Hepatocyte (in vitro differentiated cells): ENCODE measurements at regions not wholly inside any gene's neighbourhood (a gene's known extent, or its start where the extent isn't known, plus 50 kb on each side); places are given as distances from the start of the nearest gene placed in this dataset.

ENCODE experiments used
- DNase-seq: peaks from one replicate; pipeline ENCODE4 v3.0.0-alpha.2; 2016; ENCODE audit warnings: low spot score
- H2AFZ ChIP-seq: fragments of 200-600 bp; sonication (generic); 2 replicates; pipeline ENCODE4 v1.6.0; 2016; ENCODE audit warnings: antibody characterized with exemption, mild to moderate bottlenecking
- H3K27ac ChIP-seq: fragments of 200-600 bp; sonication (generic); 2 replicates; pipeline ENCODE4 v1.5.1; 2016; ENCODE audit warnings: mild to moderate bottlenecking
- H3K27me3 ChIP-seq: fragments of 200-600 bp; sonication (generic); 2 replicates; pipeline ENCODE4 v1.6.1; 2016
- H3K36me3 ChIP-seq: fragments of 200-600 bp; sonication (generic); replicated peaks from 2 replicates; pipeline ENCODE4 v1.5.1; 2016; ENCODE audit warnings: low read depth; ENCODE audit not compliant: insufficient read depth
- H3K4me1 ChIP-seq: fragments of 200-600 bp; sonication (generic); 2 replicates; pipeline ENCODE4 v1.5.1; 2016; ENCODE audit warnings: mild to moderate bottlenecking, moderate library complexity; ENCODE audit not compliant: insufficient read depth
- H3K4me2 ChIP-seq: fragments of 200-600 bp; sonication (generic); 2 replicates; pipeline ENCODE4 v1.6.0; 2016
- H3K4me3 ChIP-seq: fragments of 200-600 bp; sonication (generic); 2 replicates; pipeline ENCODE4 v1.5.1; 2016; ENCODE audit warnings: mild to moderate bottlenecking
- H3K79me2 ChIP-seq: fragments of 200-600 bp; sonication (generic); 2 replicates; pipeline ENCODE4 v1.6.0; 2017; ENCODE audit warnings: mild to moderate bottlenecking
- H3K9me2 ChIP-seq: fragments of 200-600 bp; sonication (generic); replicated peaks from 2 replicates; pipeline ENCODE4 v1.6.0; 2017; ENCODE audit warnings: mild to moderate bottlenecking; ENCODE audit not compliant: insufficient read depth
- H3K9me3 ChIP-seq: fragments of 200-600 bp; sonication (generic); 2 replicates; pipeline ENCODE4 v1.5.1; 2016; ENCODE audit warnings: low read depth, mild to moderate bottlenecking
- H4K20me1 ChIP-seq: fragments of 200-600 bp; sonication (generic); 2 replicates; pipeline ENCODE4 v1.6.0; 2016; ENCODE audit warnings: mild to moderate bottlenecking; ENCODE audit not compliant: insufficient read depth, poor library complexity, severe bottlenecking
- CTCF ChIP-seq: fragments of 200-600 bp; sonication (generic); IDR thresholded peaks from 2 replicates; pipeline ENCODE4 v1.5.1; 2016; ENCODE audit warnings: antibody characterized with exemption, mild to moderate bottlenecking; ENCODE audit not compliant: poor library complexity
- EZH2 ChIP-seq: fragments of 200-600 bp; sonication (generic); IDR thresholded peaks from 2 replicates; pipeline ENCODE4 v1.6.1; 2016; ENCODE audit warnings: antibody characterized with exemption, mild to moderate bottlenecking, borderline replicate concordance
- EZH2phosphoT487 ChIP-seq: fragments of 200-600 bp; sonication (generic); IDR thresholded peaks from one replicate; pipeline ENCODE4 v1.6.1; 2018; ENCODE audit warnings: antibody characterized with exemption, mild to moderate bottlenecking, low read depth, moderate library complexity; ENCODE audit not compliant: unreplicated experiment, severe bottlenecking
- WGBS: methylation state at CpG from one replicate; pipeline ENCODE4 v1.1.6; 2016; ENCODE audit warnings: low lambda C conversion rate; ENCODE audit errors: missing lambda C conversion rate; 5-methylcytosine and 5-hydroxymethylcytosine counted together

- Histone ChIP-seq H3K4me1 (no peaks in the 10 kb centered on the region), H3K9me3 (no peaks in the 10 kb centered on the region), H3K27me3 (no peaks in the 10 kb centered on the region), H2AFZ (no peak overlapping the region), H3K4me3 (no peak overlapping the region), H3K9me2 (no peaks in the 10 kb centered on the region), H3K4me2 (no peak overlapping the region), H3K27ac (no peak overlapping the region), H4K20me1 (no peaks in the 10 kb centered on the region), H3K36me3 (no peaks in the 10 kb centered on the region), H3K79me2 (no peaks in the 10 kb centered on the region)
- TF ChIP-seq EZH2phosphoT487, result no peak
- no peak for TF ChIP-seq EZH2
- TF ChIP-seq CTCF, result no peak
- DNase-seq, result no peak
- 91% methylated on average over 10 of the region's 10 CpGs for WGBS
Observed at GRCh38 chr2:238570391-238570790, 143.7 kb downstream of the ASB1 start.

GRCh38 chr2:238570926-238571325 lies 144.2 kb downstream of the ASB1 start:
- H3K27me3 ChIP-seq, result no peaks in the 10 kb centered on the region
- no peaks in the 10 kb centered on the region for H3K9me2 ChIP-seq
- H3K4me2 ChIP-seq, result no peak overlapping the region
- no peak overlapping the region for H3K27ac ChIP-seq
- H3K9me3 ChIP-seq, result no peaks in the 10 kb centered on the region
- WGBS, result 96% methylated on average over 11 of the region's 17 CpGs
- no peaks in the 10 kb centered on the region for H3K79me2 ChIP-seq
- DNase-seq, result no peak
- H3K4me3 ChIP-seq, result no peak overlapping the region
- H3K4me1 ChIP-seq, result no peaks in the 10 kb centered on the region
- no peak for TF ChIP-seq EZH2phosphoT487
- no peak for TF ChIP-seq EZH2
- TF ChIP-seq CTCF, result no peak
- H4K20me1 ChIP-seq, result no peaks in the 10 kb centered on the region
- no peak overlapping the region for H2AFZ ChIP-seq
- H3K36me3 ChIP-seq, result no peaks in the 10 kb centered on the region

DNA sequence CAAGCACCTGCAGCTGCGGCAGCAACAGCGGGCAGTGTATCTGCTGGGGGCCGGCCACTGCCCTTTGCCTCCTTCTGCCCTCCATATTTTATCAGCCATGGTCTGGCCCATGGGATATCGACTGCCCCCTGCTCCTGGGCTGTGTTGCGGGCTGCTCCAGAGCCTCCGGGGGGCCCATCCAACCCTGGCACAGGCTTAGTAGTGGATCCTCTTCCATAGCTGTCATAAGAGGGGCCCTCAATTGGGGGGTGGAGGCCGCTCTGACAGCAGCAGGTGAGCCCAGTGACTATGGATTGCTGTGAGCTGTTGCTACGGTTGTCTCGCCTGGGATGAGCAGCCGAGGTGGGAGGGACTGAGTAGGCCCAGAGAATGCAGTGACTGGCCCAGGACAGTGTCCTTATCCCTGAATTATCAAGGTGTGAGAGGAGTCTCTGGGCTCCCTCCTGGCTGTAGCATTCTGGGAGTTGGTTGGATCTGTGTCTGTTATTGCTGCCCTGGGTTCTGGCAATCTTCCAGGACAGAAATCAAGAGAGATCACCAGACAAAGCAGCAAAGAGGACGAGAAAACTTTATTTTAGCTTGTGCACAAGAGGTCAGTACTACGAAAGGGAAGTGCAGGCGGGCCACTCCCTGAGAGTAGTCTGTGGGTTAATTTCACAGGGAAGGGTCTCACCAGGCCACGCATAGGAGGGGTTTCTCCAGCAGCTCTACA lies 145.1 kb downstream of the ASB1 start:
- H3K9me2 ChIP-seq, result no peaks in the 10 kb centered on the region
- H3K4me1 ChIP-seq, result no peaks in the 10 kb centered on the region
- no peaks in the 10 kb centered on the region for H4K20me1 ChIP-seq
- no peaks in the 10 kb centered on the region for H3K79me2 ChIP-seq
- H3K36me3 ChIP-seq, result no peaks in the 10 kb centered on the region
- no peak overlapping the region for H3K4me3 ChIP-seq
- no peak overlapping the region for H2AFZ ChIP-seq
- H3K27me3 ChIP-seq, result no peaks in the 10 kb centered on the region
- DNase-seq, result no peak
- no peak overlapping the region for H3K4me2 ChIP-seq
- H3K9me3 ChIP-seq, result no peaks in the 10 kb centered on the region
- no peak overlapping the region for H3K27ac ChIP-seq
- WGBS, result 89% methylated on average over 14 of the region's 14 CpGs
- TF ChIP-seq CTCF (no peak), EZH2phosphoT487 (no peak), EZH2 (no peak)
